ENCODE measurements at regions not wholly inside any gene's neighbourhood (a gene's known extent, or its start where the extent isn't known, plus 50 kb on each side); places are given as distances from the start of the nearest gene placed in this dataset.

DNA sequence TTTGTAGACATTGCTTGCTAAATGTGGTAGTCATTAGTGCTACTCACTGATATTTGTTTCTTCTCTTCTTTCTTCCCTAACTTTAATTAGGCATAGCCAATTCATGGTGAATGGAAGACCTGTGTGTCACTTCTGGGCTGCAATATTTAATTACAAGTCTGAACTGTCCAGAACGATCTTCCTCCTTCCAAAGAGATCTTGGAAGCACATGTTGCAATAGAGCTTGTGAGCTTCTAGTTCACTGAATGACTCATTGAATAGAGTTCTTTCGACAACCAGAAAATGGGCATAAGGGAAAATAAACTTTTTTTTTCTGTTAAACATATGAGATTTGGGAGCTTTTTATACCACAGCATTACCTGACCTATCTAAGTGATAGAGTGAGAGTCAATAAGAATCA, 1264.6 kb downstream of the PCDH9 start:
- TF ChIP-seq EP300 (IDR thresholded peaks at IDR 0.05; ENCODE audit: low read depth in 2 of 2, low read length in 2 of 2) (no peak), EP300 (CRISPR knock-in tag; IDR thresholded peaks at IDR 0.05; ENCODE audit: borderline replicate concordance) (no peak), SIN3A (IDR thresholded peaks at IDR 0.05; ENCODE audit: borderline replicate concordance, low read depth, low read length) (no peak), ARHGAP35 (CRISPR knock-in tag; IDR thresholded peaks at IDR 0.05; ENCODE audit: borderline replicate concordance) (no peak), FLYWCH1 (CRISPR knock-in tag; IDR thresholded peaks at IDR 0.05) (no peak), RARG (CRISPR knock-in tag; IDR thresholded peaks at IDR 0.05; ENCODE audit: low read depth) (no peak), TCF7 (IDR thresholded peaks at IDR 0.05; ENCODE audit: low read depth) (no peak), NFE2L2 (IDR thresholded peaks at IDR 0.05; ENCODE audit: low read length) (no peak), CEBPG (CRISPR knock-in tag; IDR thresholded peaks at IDR 0.05) (no peak), CCAR2 (optimal IDR thresholded peaks at IDR 0.05; ENCODE audit: low read depth, low read length) (no peak)
- TF ChIP-seq, protein P1, sequence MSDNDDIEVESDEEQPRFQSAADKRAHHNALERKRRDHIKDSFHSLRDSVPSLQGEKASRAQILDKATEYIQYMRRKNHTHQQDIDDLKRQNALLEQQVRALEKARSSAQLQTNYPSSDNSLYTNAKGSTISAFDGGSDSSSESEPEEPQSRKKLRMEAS (IDR thresholded peaks at IDR 0.05), result no peak
- TF ChIP-seq, protein P2, sequence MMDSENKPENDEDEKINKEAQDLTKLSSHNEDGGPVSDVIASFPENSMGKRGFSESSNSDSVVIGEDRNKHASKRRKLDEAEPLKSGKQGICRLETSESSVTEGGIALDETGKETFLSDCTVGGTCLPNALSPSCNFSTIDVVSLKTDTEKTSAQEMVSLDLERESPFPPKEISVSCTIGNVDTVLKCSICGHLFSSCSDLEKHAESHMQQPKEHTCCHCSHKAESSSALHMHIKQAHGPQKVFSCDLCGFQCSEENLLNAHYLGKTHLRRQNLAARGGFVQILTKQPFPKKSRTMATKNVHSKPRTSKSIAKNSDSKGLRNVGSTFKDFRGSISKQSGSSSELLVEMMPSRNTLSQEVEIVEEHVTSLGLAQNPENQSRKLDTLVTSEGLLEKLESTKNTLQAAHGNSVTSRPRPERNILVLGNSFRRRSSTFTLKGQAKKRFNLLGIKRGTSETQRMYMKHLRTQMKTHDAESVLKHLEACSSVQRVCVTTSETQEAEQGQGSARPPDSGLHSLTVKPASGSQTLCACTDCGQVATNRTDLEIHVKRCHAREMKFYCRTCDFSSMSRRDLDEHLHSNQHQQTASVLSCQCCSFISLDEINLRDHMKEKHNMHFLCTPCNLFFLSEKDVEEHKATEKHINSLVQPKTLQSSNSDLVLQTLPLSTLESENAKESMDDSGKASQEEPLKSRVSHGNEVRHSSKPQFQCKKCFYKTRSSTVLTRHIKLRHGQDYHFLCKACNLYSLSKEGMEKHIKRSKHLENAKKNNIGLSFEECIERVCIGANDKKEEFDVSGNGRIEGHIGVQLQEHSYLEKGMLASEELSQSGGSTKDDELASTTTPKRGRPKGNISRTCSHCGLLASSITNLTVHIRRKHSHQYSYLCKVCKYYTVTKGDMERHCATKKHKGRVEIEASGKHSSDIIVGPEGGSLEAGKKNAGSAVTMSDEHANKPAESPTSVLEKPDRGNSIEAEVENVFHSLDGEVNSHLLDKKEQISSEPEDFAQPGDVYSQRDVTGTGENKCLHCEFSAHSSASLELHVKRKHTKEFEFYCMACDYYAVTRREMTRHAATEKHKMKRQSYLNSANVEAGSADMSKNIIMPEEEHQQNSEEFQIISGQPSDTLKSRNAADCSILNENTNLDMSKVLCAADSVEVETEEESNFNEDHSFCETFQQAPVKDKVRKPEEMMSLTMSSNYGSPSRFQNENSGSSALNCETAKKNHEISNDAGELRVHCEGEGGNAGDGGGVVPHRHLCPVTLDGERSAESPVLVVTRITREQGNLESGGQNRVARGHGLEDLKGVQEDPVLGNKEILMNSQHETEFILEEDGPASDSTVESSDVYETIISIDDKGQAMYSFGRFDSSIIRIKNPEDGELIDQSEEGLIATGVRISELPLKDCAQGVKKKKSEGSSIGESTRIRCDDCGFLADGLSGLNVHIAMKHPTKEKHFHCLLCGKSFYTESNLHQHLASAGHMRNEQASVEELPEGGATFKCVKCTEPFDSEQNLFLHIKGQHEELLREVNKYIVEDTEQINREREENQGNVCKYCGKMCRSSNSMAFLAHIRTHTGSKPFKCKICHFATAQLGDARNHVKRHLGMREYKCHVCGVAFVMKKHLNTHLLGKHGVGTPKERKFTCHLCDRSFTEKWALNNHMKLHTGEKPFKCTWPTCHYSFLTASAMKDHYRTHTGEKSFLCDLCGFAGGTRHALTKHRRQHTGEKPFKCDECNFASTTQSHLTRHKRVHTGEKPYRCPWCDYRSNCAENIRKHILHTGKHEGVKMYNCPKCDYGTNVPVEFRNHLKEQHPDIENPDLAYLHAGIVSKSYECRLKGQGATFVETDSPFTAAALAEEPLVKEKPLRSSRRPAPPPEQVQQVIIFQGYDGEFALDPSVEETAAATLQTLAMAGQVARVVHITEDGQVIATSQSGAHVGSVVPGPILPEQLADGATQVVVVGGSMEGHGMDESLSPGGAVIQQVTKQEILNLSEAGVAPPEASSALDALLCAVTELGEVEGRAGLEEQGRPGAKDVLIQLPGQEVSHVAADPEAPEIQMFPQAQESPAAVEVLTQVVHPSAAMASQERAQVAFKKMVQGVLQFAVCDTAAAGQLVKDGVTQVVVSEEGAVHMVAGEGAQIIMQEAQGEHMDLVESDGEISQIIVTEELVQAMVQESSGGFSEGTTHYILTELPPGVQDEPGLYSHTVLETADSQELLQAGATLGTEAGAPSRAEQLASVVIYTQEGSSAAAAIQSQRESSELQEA (CRISPR knock-in tag; IDR thresholded peaks at IDR 0.05; ENCODE audit: not compliant biosample characterization), result no peak
- TF ChIP-seq, protein P3, sequence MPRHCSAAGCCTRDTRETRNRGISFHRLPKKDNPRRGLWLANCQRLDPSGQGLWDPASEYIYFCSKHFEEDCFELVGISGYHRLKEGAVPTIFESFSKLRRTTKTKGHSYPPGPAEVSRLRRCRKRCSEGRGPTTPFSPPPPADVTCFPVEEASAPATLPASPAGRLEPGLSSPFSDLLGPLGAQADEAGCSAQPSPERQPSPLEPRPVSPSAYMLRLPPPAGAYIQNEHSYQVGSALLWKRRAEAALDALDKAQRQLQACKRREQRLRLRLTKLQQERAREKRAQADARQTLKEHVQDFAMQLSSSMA (CRISPR knock-in tag; IDR thresholded peaks at IDR 0.05), result no peak
